HepG2 (cell line): ENCODE measurements at regions not wholly inside any gene's neighbourhood (a gene's known extent, or its start where the extent isn't known, plus 50 kb on each side); places are given as distances from the start of the nearest gene placed in this dataset.

Experiments used
- CCAR2 ChIP-seq: fragments of 200-400 bp; formaldehyde crosslinking; optimal IDR thresholded peaks from 2 replicates; pipeline ENCODE3; 2018; ENCODE audit warnings: low read depth, mild to moderate bottlenecking, low read length, moderate library complexity
- HDAC2 ChIP-seq: sonication (generic); formaldehyde crosslinking; IDR thresholded peaks from 2 replicates; pipeline ENCODE4 v1.4.0; 2020; ENCODE audit warnings: missing genetic modification reagents
- NCOA5 ChIP-seq: sonication (generic); formaldehyde crosslinking; IDR thresholded peaks from 2 replicates; pipeline ENCODE4 v1.4.0; 2020; ENCODE audit warnings: missing genetic modification reagents
- PAWR ChIP-seq: sonication (generic); formaldehyde crosslinking; IDR thresholded peaks from 2 replicates; pipeline ENCODE4 v1.4.0; 2020; ENCODE audit warnings: missing genetic modification reagents, mild to moderate bottlenecking, borderline replicate concordance
- SNRNP70 ChIP-seq: fragments of 200-400 bp; formaldehyde crosslinking; IDR thresholded peaks from 2 replicates; pipeline ENCODE4 v1.6.1; 2017; ENCODE audit warnings: mild to moderate bottlenecking, low read depth, low read length, moderate library complexity
- ZNF335 ChIP-seq: sonication (generic); formaldehyde crosslinking; IDR thresholded peaks from 2 replicates; pipeline ENCODE4 v1.4.0; 2020; ENCODE audit warnings: missing genetic modification reagents
- ZNF451 ChIP-seq: sonication (generic); formaldehyde crosslinking; IDR thresholded peaks from 2 replicates; pipeline ENCODE4 v1.5.0; 2020; ENCODE audit warnings: mild to moderate bottlenecking, missing genetic modification reagents
- ZNF598 ChIP-seq: sonication (generic); formaldehyde crosslinking; IDR thresholded peaks from 2 replicates; pipeline ENCODE4 v1.5.1; 2020; ENCODE audit warnings: mild to moderate bottlenecking, missing genetic modification reagents, borderline replicate concordance
- ZNF713 ChIP-seq: sonication (generic); formaldehyde crosslinking; IDR thresholded peaks from 2 replicates; pipeline ENCODE4 v1.4.0; 2020; ENCODE audit warnings: mild to moderate bottlenecking, missing genetic modification reagents
- TF ChIP-seq, protein P1 (sequence below): sonication (generic); formaldehyde crosslinking; IDR thresholded peaks from 2 replicates; pipeline ENCODE4 v1.5.0; 2020; ENCODE audit warnings: mild to moderate bottlenecking, missing genetic modification reagents
- TF ChIP-seq, protein P2 (sequence below): sonication (generic); formaldehyde crosslinking; IDR thresholded peaks from 2 replicates; pipeline ENCODE4 v1.4.0; 2020; ENCODE audit warnings: missing genetic modification reagents, borderline replicate concordance
- TF ChIP-seq, protein P3 (sequence below): sonication (generic); formaldehyde crosslinking; IDR thresholded peaks from 2 replicates; pipeline ENCODE4 v1.4.0; 2020; ENCODE audit warnings: missing genetic modification reagents
- TF ChIP-seq, protein P4 (sequence below): sonication (generic); formaldehyde crosslinking; IDR thresholded peaks from 2 replicates; pipeline ENCODE4 v1.4.0; 2020; ENCODE audit warnings: mild to moderate bottlenecking, missing genetic modification reagents
- TF ChIP-seq, protein P5 (sequence below): sonication (generic); formaldehyde crosslinking; IDR thresholded peaks from 2 replicates; pipeline ENCODE4 v1.4.0; 2020; ENCODE audit warnings: missing genetic modification reagents
- TF ChIP-seq, protein P6 (sequence below): sonication (generic); formaldehyde crosslinking; IDR thresholded peaks from 2 replicates; pipeline ENCODE4 v1.9.0; 2022; ENCODE audit warnings: missing genetic modification reagents, mild to moderate bottlenecking, borderline replicate concordance

DNA sequence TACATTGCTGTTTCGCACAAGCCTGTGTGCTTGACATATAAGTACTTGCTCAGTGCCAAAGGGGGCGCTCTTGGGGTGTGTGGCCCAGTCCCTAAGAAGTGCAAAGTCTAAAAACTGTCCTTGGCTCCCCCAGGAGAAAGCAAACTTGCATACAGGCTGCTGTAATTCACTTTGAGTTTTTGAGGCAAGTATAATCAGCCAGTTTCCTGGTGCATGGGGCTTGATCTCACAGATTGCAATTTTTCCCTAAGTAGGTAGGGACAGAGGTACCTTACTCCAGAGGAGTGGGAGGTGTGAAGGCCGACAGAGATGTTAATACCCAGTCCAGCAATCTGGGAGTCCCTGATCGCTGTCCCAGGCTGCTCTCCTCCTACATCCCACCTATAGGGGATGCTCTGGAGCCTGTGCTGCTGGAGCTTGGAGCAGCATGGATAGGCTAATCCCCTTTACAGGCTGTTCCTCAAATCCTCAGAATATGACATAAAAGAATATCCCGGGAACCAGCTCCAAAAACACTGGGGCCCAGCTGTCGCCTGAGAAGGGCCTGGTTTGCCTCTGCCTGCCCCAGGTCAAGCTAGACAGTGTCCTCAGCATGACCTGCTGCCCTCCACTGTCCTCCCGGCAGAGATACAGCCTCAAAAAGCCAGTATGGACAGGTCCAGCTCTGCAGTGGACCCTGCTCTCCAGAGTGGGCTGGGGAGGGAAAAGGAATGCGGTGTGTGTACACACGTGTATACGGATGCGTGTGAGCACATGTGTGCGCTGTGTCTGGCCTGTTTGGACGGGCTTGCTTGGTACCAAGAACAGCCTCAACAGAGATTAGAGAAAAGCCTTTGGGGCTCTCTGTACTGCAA is 136.5 kb upstream of the HAAO start (continued):
- TF ChIP-seq, protein P1, sequence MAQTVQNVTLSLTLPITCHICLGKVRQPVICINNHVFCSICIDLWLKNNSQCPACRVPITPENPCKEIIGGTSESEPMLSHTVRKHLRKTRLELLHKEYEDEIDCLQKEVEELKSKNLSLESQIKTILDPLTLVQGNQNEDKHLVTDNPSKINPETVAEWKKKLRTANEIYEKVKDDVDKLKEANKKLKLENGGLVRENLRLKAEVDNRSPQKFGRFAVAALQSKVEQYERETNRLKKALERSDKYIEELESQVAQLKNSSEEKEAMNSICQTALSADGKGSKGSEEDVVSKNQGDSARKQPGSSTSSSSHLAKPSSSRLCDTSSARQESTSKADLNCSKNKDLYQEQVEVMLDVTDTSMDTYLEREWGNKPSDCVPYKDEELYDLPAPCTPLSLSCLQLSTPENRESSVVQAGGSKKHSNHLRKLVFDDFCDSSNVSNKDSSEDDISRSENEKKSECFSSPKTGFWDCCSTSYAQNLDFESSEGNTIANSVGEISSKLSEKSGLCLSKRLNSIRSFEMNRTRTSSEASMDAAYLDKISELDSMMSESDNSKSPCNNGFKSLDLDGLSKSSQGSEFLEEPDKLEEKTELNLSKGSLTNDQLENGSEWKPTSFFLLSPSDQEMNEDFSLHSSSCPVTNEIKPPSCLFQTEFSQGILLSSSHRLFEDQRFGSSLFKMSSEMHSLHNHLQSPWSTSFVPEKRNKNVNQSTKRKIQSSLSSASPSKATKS (CRISPR knock-in tag): no peak
- TF ChIP-seq ZNF335 (CRISPR knock-in tag): no peak
- no peak for TF ChIP-seq CCAR2
- TF ChIP-seq NCOA5 (CRISPR knock-in tag): no peak
- TF ChIP-seq ZNF713 (CRISPR knock-in tag): no peak
- TF ChIP-seq, protein P2, sequence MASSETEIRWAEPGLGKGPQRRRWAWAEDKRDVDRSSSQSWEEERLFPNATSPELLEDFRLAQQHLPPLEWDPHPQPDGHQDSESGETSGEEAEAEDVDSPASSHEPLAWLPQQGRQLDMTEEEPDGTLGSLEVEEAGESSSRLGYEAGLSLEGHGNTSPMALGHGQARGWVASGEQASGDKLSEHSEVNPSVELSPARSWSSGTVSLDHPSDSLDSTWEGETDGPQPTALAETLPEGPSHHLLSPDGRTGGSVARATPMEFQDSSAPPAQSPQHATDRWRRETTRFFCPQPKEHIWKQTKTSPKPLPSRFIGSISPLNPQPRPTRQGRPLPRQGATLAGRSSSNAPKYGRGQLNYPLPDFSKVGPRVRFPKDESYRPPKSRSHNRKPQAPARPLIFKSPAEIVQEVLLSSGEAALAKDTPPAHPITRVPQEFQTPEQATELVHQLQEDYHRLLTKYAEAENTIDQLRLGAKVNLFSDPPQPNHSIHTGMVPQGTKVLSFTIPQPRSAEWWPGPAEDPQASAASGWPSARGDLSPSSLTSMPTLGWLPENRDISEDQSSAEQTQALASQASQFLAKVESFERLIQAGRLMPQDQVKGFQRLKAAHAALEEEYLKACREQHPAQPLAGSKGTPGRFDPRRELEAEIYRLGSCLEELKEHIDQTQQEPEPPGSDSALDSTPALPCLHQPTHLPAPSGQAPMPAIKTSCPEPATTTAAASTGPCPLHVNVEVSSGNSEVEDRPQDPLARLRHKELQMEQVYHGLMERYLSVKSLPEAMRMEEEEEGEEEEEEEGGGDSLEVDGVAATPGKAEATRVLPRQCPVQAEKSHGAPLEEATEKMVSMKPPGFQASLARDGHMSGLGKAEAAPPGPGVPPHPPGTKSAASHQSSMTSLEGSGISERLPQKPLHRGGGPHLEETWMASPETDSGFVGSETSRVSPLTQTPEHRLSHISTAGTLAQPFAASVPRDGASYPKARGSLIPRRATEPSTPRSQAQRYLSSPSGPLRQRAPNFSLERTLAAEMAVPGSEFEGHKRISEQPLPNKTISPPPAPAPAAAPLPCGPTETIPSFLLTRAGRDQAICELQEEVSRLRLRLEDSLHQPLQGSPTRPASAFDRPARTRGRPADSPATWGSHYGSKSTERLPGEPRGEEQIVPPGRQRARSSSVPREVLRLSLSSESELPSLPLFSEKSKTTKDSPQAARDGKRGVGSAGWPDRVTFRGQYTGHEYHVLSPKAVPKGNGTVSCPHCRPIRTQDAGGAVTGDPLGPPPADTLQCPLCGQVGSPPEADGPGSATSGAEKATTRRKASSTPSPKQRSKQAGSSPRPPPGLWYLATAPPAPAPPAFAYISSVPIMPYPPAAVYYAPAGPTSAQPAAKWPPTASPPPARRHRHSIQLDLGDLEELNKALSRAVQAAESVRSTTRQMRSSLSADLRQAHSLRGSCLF (CRISPR knock-in tag): no peak
- TF ChIP-seq, protein P3, sequence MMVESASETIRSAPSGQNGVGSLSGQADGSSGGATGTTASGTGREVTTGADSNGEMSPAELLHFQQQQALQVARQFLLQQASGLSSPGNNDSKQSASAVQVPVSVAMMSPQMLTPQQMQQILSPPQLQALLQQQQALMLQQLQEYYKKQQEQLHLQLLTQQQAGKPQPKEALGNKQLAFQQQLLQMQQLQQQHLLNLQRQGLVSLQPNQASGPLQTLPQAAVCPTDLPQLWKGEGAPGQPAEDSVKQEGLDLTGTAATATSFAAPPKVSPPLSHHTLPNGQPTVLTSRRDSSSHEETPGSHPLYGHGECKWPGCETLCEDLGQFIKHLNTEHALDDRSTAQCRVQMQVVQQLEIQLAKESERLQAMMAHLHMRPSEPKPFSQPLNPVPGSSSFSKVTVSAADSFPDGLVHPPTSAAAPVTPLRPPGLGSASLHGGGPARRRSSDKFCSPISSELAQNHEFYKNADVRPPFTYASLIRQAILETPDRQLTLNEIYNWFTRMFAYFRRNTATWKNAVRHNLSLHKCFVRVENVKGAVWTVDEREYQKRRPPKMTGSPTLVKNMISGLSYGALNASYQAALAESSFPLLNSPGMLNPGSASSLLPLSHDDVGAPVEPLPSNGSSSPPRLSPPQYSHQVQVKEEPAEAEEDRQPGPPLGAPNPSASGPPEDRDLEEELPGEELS (CRISPR knock-in tag): peak; percentile 84
- TF ChIP-seq, protein P4, sequence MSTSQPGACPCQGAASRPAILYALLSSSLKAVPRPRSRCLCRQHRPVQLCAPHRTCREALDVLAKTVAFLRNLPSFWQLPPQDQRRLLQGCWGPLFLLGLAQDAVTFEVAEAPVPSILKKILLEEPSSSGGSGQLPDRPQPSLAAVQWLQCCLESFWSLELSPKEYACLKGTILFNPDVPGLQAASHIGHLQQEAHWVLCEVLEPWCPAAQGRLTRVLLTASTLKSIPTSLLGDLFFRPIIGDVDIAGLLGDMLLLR (CRISPR knock-in tag): peak; percentile 50; the same call in 1 of the 2 replicates
- TF ChIP-seq SNRNP70: no peak
- TF ChIP-seq, protein P5, sequence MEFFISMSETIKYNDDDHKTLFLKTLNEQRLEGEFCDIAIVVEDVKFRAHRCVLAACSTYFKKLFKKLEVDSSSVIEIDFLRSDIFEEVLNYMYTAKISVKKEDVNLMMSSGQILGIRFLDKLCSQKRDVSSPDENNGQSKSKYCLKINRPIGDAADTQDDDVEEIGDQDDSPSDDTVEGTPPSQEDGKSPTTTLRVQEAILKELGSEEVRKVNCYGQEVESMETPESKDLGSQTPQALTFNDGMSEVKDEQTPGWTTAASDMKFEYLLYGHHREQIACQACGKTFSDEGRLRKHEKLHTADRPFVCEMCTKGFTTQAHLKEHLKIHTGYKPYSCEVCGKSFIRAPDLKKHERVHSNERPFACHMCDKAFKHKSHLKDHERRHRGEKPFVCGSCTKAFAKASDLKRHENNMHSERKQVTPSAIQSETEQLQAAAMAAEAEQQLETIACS (CRISPR knock-in tag): no peak; the same call in 1 of the 2 replicates
- TF ChIP-seq ZNF598 (CRISPR knock-in tag): no peak; the same call in 1 of the 2 replicates
- TF ChIP-seq ZNF451 (CRISPR knock-in tag): no peak
- TF ChIP-seq PAWR: no peak
- TF ChIP-seq, protein P6, sequence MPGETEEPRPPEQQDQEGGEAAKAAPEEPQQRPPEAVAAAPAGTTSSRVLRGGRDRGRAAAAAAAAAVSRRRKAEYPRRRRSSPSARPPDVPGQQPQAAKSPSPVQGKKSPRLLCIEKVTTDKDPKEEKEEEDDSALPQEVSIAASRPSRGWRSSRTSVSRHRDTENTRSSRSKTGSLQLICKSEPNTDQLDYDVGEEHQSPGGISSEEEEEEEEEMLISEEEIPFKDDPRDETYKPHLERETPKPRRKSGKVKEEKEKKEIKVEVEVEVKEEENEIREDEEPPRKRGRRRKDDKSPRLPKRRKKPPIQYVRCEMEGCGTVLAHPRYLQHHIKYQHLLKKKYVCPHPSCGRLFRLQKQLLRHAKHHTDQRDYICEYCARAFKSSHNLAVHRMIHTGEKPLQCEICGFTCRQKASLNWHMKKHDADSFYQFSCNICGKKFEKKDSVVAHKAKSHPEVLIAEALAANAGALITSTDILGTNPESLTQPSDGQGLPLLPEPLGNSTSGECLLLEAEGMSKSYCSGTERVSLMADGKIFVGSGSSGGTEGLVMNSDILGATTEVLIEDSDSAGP (CRISPR knock-in tag): peak; percentile 47; the same call in 1 of the 2 replicates
- TF ChIP-seq HDAC2 (CRISPR knock-in tag): peak; percentile 90
